SK-N-SH (cell line): ENCODE measurements at regions not wholly inside any gene's neighbourhood (a gene's known extent, or its start where the extent isn't known, plus 50 kb on each side); places are given as distances from the start of the nearest gene placed in this dataset.

ENCODE experiments used
- CTCF ChIA-PET: fragments of 300-600, 350-600 bp; formaldehyde crosslinking; extraction: SDS; loops from one replicate; lab custom pipeline; 2021; lab: Yijun Ruan, JAX
- POLR2A ChIA-PET: fragments of 350-600 bp; sonication (Branson Sonifier 250); formaldehyde crosslinking; extraction: SDS; loops from one replicate; lab custom pipeline; 2020; ENCODE audit warnings: antibody characterized with exemption, inconsistent platforms; lab: Yijun Ruan, JAX
- DNase-seq: peaks from one replicate; pipeline ENCODE4 v3.0.0; 2012
- H2AFZ ChIP-seq: fragments of 200-600 bp; sonication (generic); 2 replicates; pipeline ENCODE4 v1.8.1; 2016; ENCODE audit warnings: antibody characterized with exemption, mild to moderate bottlenecking, low read depth
- H3F3A ChIP-seq: fragments of 200-600 bp; sonication (generic); replicated peaks from 2 replicates; pipeline ENCODE3; 2016; ENCODE audit warnings: antibody characterized with exemption, mild to moderate bottlenecking; ENCODE audit not compliant: insufficient read depth
- H3K27ac ChIP-seq, 2 experiments: fragments of 200-500 bp in 1 of 2; fragments of 200-600 bp in 1 of 2; sonication (Bioruptor generic) in 1 of 2; sonication (generic), shearing (Covaris generic) in 1 of 2; 2 replicates each; pipeline versions ENCODE4 v1.5.1 to v1.6.1; 2014 to 2016; ENCODE audit warnings: low read depth in 2 of 2, inconsistent platforms in 1 of 2, low read length in 1 of 2, mild to moderate bottlenecking in 1 of 2, mixed read lengths in 1 of 2
- H3K27me3 ChIP-seq: fragments of 200-600 bp; sonication (generic), shearing (Covaris generic); 2 replicates; pipeline ENCODE4 v1.6.1; 2016; ENCODE audit warnings: mixed run types; ENCODE audit not compliant: insufficient read depth
- H3K36me3 ChIP-seq, 2 experiments: fragments of 200-500 bp in 1 of 2; fragments of 200-600 bp in 1 of 2; sonication (Bioruptor generic) in 1 of 2; sonication (generic) in 1 of 2; replicated peaks in 1 of 2; 2 replicates each; pipeline versions ENCODE3 to v1.5.1; 2014 to 2016; ENCODE audit warnings: low read length in 1 of 2, mild to moderate bottlenecking in 1 of 2; ENCODE audit not compliant: insufficient read depth in 2 of 2, control insufficient read depth in 1 of 2
- H3K4me1 ChIP-seq, 2 experiments: fragments of 200-500 bp in 1 of 2; fragments of 200-600 bp in 1 of 2; sonication (Bioruptor generic) in 1 of 2; sonication (generic), shearing (Covaris generic) in 1 of 2; 2 replicates each; pipeline versions ENCODE4 v1.5.1 to v1.6.1; 2014 to 2016; ENCODE audit warnings: low read depth in 1 of 2, low read length in 1 of 2, mixed run types in 1 of 2; ENCODE audit not compliant: insufficient read depth in 2 of 2, control insufficient read depth in 1 of 2
- H3K4me2 ChIP-seq: fragments of 200-600 bp; sonication (generic), shearing (Covaris generic); 2 replicates; pipeline ENCODE4 v1.6.1; 2017; ENCODE audit warnings: mixed run types
- H3K4me3 ChIP-seq, 2 experiments: fragments of 200-500 bp in 1 of 2; fragments of 200-600 bp in 1 of 2; sonication (Bioruptor generic) in 1 of 2; sonication (generic), shearing (Covaris generic) in 1 of 2; 2 replicates each; pipeline versions ENCODE4 v1.5.1 to v1.8.1; 2014 to 2016; ENCODE audit warnings: low read depth in 2 of 2, inconsistent platforms in 1 of 2, low read length in 1 of 2, mild to moderate bottlenecking in 1 of 2, mixed read lengths in 1 of 2, moderate library complexity in 1 of 2
- H3K79me2 ChIP-seq: fragments of 200-600 bp; sonication (generic); 2 replicates; pipeline ENCODE4 v1.8.1; 2017; ENCODE audit warnings: mild to moderate bottlenecking; ENCODE audit not compliant: insufficient read depth
- H3K9ac ChIP-seq: fragments of 200-600 bp; sonication (generic); 2 replicates; pipeline ENCODE4 v1.6.1; 2017; ENCODE audit warnings: mixed run types
- H3K9me2 ChIP-seq: fragments of 200-600 bp; sonication (generic); 2 replicates; pipeline ENCODE4 v1.6.1; 2017; ENCODE audit warnings: mixed run types
- H3K9me3 ChIP-seq: fragments of 200-600 bp; sonication (generic); 2 replicates; pipeline ENCODE4 v1.6.1; 2017; ENCODE audit warnings: mixed run types, mild to moderate bottlenecking, moderate library complexity
- H4K20me1 ChIP-seq: fragments of 200-600 bp; sonication (generic); 2 replicates; pipeline ENCODE4 v1.6.1; 2017; ENCODE audit warnings: mild to moderate bottlenecking, mixed run types; ENCODE audit not compliant: insufficient read depth
- CHD2 ChIP-seq: fragments of 150-350 bp; IDR thresholded peaks from 2 replicates; pipeline ENCODE4 v1.6.1; 2018; ENCODE audit warnings: low read length; ENCODE audit not compliant: partially characterized antibody
- EP300 ChIP-seq, 2 experiments: IDR thresholded peaks; 2 replicates each; pipeline versions ENCODE4 v1.4.0 to v1.6.1; 2012; ENCODE audit warnings: borderline replicate concordance in 1 of 2, low read depth in 1 of 2, low read length in 1 of 2
- EZH2phosphoT487 ChIP-seq: fragments of 200-600 bp; sonication (generic); IDR thresholded peaks from 2 replicates; pipeline ENCODE4 v1.6.1; 2017; ENCODE audit warnings: low read depth, mixed run types, mild to moderate bottlenecking, antibody characterized with exemption, moderate library complexity, borderline replicate concordance
- MXI1 ChIP-seq: IDR thresholded peaks from 2 replicates; pipeline ENCODE4 v1.6.1; 2012; ENCODE audit warnings: mild to moderate bottlenecking, low read depth, low read length, improper control_type of control experiment
- NRF1 ChIP-seq: IDR thresholded peaks from 2 replicates; pipeline ENCODE4 v1.6.1; 2012; ENCODE audit warnings: low read depth, mild to moderate bottlenecking, low read length
- RAD21 ChIP-seq: IDR thresholded peaks from 2 replicates; pipeline ENCODE4 v1.6.1; 2012; ENCODE audit warnings: mild to moderate bottlenecking, low read length
- RFX5 ChIP-seq: IDR thresholded peaks from 2 replicates; pipeline ENCODE4 v1.6.1; 2012; ENCODE audit warnings: mild to moderate bottlenecking, improper control_type of control experiment, low read length
- RXRA ChIP-seq: IDR thresholded peaks from 2 replicates; pipeline ENCODE4 v1.4.0; 2012; ENCODE audit warnings: low read depth, mild to moderate bottlenecking, borderline replicate concordance
- WGBS: methylation state at CpG from one replicate; pipeline ENCODE4 v1.1.6; 2017; ENCODE audit warnings: low lambda C conversion rate; 5-methylcytosine and 5-hydroxymethylcytosine counted together
- TF ChIP-seq, protein P1 (sequence below): IDR thresholded peaks from 2 replicates; pipeline ENCODE4; 2012
- TF ChIP-seq, protein P2 (sequence below): fragments of 200-600 bp; sonication (generic); IDR thresholded peaks from 2 replicates; pipeline ENCODE4 v1.6.1; 2017; ENCODE audit warnings: antibody characterized with exemption, mild to moderate bottlenecking, moderate library complexity

DNA sequence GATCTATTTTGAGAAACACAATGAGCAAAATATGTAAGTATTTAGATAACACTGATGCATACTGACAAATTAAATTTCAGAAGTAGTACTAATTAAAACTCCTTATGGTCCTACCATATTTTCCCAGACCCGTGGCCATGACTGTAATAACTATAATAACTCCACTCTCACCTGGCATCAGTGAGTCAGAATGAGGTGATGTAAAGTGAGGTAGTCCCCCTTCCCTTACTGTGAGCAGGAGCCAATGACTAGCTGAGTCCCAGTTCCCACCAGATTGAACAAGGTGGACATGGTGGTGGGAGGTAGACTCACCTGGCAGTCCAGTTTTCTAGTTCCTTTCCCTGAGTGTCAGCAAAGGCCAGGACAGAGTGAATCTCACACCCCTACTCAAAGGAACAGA, 630.5 kb upstream of the IGFBP3 start:
- Histone ChIP-seq H4K20me1 (no peaks in the 10 kb centered on the region), H3K4me1 (no peaks in the 10 kb centered on the region), H2AFZ (no peak overlapping the region), H3K4me2 (no peak overlapping the region), H3K27ac (no peak overlapping the region), H3K4me3 (no peak overlapping the region), H3F3A (no peaks in the 10 kb centered on the region), H3K27me3 (no peaks in the 10 kb centered on the region), H3K9ac (no peak overlapping the region), H3K79me2 (no peaks in the 10 kb centered on the region), H3K9me2 (no peaks in the 10 kb centered on the region), H3K36me3 (no peaks in the 10 kb centered on the region), H3K9me3 (no peaks in the 10 kb centered on the region)
- ChIA-PET CTCF (interaction anchor here (0.6 kb wide), 1 partner anchor 555 kb away, joined by 3 read pairs; no protein-coding TSS in a partner anchor), POLR2A (no interaction called here)
- 29% methylated on average over 1 of the region's 1 CpG for WGBS
- no peak for DNase-seq
- TF ChIP-seq RXRA (no peak), RFX5 (no peak), EZH2phosphoT487 (no peak), EP300 (IDR thresholded peaks at IDR 0.05; ENCODE audit: borderline replicate concordance in 1 of 2, low read depth in 1 of 2, low read length in 1 of 2) (no peak)
- TF ChIP-seq, protein P1, sequence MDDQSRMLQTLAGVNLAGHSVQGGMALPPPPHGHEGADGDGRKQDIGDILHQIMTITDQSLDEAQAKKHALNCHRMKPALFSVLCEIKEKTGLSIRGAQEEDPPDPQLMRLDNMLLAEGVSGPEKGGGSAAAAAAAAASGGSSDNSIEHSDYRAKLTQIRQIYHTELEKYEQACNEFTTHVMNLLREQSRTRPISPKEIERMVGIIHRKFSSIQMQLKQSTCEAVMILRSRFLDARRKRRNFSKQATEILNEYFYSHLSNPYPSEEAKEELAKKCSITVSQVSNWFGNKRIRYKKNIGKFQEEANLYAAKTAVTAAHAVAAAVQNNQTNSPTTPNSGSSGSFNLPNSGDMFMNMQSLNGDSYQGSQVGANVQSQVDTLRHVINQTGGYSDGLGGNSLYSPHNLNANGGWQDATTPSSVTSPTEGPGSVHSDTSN: no peak
- TF ChIP-seq, protein P2, sequence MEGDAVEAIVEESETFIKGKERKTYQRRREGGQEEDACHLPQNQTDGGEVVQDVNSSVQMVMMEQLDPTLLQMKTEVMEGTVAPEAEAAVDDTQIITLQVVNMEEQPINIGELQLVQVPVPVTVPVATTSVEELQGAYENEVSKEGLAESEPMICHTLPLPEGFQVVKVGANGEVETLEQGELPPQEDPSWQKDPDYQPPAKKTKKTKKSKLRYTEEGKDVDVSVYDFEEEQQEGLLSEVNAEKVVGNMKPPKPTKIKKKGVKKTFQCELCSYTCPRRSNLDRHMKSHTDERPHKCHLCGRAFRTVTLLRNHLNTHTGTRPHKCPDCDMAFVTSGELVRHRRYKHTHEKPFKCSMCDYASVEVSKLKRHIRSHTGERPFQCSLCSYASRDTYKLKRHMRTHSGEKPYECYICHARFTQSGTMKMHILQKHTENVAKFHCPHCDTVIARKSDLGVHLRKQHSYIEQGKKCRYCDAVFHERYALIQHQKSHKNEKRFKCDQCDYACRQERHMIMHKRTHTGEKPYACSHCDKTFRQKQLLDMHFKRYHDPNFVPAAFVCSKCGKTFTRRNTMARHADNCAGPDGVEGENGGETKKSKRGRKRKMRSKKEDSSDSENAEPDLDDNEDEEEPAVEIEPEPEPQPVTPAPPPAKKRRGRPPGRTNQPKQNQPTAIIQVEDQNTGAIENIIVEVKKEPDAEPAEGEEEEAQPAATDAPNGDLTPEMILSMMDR: no peak

DNA sequence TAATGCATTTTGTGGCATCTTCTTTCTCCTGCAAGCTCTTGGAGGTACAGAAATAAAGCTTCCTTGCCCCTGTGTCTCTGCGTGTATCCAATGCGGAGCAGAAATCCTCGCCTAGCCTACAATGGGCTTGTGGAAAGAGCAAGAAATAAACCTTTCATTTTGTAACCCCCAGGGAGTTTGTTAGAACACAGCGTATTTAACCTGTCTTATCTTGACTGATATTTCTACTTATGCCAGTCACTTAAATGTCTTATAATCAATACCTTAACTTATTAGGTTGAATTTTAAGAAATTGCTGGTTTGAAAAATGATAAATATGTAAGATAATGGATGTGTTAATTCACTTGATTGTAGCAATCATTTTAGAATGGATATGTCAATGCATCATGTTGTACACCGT, 629.8 kb upstream of the IGFBP3 start:
- 91% methylated on average over 5 of the region's 5 CpGs for WGBS
- no peak for DNase-seq
- Histone ChIP-seq H3K4me1 (no peaks in the 10 kb centered on the region), H3K9me2 (no peaks in the 10 kb centered on the region), H3K79me2 (no peaks in the 10 kb centered on the region), H3F3A (no peaks in the 10 kb centered on the region), H3K36me3 (no peaks in the 10 kb centered on the region), H3K4me3 (no peak overlapping the region), H3K27ac (no peak overlapping the region), H3K9ac (no peak overlapping the region), H2AFZ (no peak overlapping the region; the same call in 1 of the 2 replicates), H4K20me1 (no peaks in the 10 kb centered on the region), H3K9me3 (no peaks in the 10 kb centered on the region), H3K4me2 (no peak overlapping the region), H3K27me3 (no peaks in the 10 kb centered on the region)
- CTCF ChIA-PET: no interaction called here
- POLR2A ChIA-PET: no interaction called here
- TF ChIP-seq, protein P1: no peak
- no peak for TF ChIP-seq RAD21
- no peak for TF ChIP-seq NRF1
- TF ChIP-seq CHD2: no peak
- no peak for TF ChIP-seq MXI1
